SK-N-SH treated with all-trans-retinoic acid at 6 μM for 48 hours (cell line): ENCODE measurements at regions not wholly inside any gene's neighbourhood (a gene's known extent, or its start where the extent isn't known, plus 50 kb on each side); places are given as distances from the start of the nearest gene placed in this dataset.

Source experiments
- ARNTL ChIP-seq: fragments of 450-650 bp; formaldehyde crosslinking; IDR thresholded peaks from 2 replicates; pipeline ENCODE4 v1.5.0; 2020; ENCODE audit warnings: low read depth, mild to moderate bottlenecking, moderate library complexity, borderline replicate concordance
- GLIS3 ChIP-seq: fragments of 250-450 bp; sonication (Bioruptor Pico); IDR thresholded peaks from 2 replicates; pipeline ENCODE4 v1.5.0; 2020; ENCODE audit warnings: mild to moderate bottlenecking, moderate library complexity
- ISL1 ChIP-seq: fragments of 250-450 bp; sonication (Bioruptor Pico); IDR thresholded peaks from 2 replicates; pipeline ENCODE4 v2.1.2; 2022; ENCODE audit warnings: mild to moderate bottlenecking, moderate library complexity
- PPARA ChIP-seq: fragments of 250-450 bp; sonication (Bioruptor Pico); IDR thresholded peaks from 2 replicates; pipeline ENCODE4 v1.5.0; 2020; ENCODE audit warnings: mild to moderate bottlenecking, borderline replicate concordance
- RARB ChIP-seq: fragments of 250-450 bp; sonication (Bioruptor Pico); IDR thresholded peaks from 2 replicates; pipeline ENCODE4 v1.8.0; 2021; ENCODE audit warnings: mild to moderate bottlenecking, moderate library complexity
- SNAI2 ChIP-seq: fragments of 250-450 bp; sonication (Bioruptor Pico); IDR thresholded peaks from 2 replicates; pipeline ENCODE4 v1.5.0; 2020; ENCODE audit warnings: mild to moderate bottlenecking, moderate library complexity
- ZC3H10 ChIP-seq: fragments of 250-450 bp; sonication (Bioruptor Pico); IDR thresholded peaks from 2 replicates; pipeline ENCODE4 v1.5.1; 2021; ENCODE audit warnings: mild to moderate bottlenecking, moderate library complexity
- TF ChIP-seq, protein P1 (sequence below): fragments of 250-450 bp; sonication (Bioruptor Pico); IDR thresholded peaks from 2 replicates; pipeline ENCODE4 v1.5.1; 2020; ENCODE audit warnings: low read depth, mild to moderate bottlenecking, moderate library complexity
- TF ChIP-seq, protein P2 (sequence below): fragments of 250-450 bp; sonication (Bioruptor Pico); IDR thresholded peaks from 2 replicates; pipeline ENCODE4 v1.8.0; 2021; ENCODE audit warnings: low read depth, mild to moderate bottlenecking, moderate library complexity, borderline replicate concordance

DNA sequence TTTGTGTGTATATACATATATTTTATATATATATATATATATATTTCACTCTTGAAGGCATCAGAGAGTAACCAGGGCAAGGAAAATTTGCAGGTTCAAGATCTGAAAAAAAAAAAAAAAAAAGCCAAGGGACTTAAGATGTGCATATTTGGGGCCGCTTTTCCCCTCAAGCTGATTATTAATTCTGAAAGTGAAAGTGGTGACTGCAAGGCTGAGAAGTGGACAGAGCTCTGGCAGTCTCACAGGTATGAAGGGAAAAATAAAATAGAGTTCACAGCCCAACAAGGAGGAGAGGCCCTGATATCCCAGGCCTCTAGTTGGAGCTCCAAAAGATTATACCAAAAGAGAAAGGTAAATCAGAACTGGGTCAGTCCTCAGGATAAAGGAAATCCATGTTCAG lies 234.4 kb upstream of the GAS1 start:
- TF ChIP-seq ZC3H10 (CRISPR knock-in tag) = no peak
- TF ChIP-seq ISL1 = no peak
- TF ChIP-seq, protein P1, sequence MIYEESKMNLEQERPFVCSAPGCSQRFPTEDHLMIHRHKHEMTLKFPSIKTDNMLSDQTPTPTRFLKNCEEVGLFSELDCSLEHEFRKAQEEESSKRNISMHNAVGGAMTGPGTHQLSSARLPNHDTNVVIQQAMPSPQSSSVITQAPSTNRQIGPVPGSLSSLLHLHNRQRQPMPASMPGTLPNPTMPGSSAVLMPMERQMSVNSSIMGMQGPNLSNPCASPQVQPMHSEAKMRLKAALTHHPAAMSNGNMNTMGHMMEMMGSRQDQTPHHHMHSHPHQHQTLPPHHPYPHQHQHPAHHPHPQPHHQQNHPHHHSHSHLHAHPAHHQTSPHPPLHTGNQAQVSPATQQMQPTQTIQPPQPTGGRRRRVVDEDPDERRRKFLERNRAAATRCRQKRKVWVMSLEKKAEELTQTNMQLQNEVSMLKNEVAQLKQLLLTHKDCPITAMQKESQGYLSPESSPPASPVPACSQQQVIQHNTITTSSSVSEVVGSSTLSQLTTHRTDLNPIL (CRISPR knock-in tag) = no peak
- TF ChIP-seq PPARA (CRISPR knock-in tag) = no peak
- no peak for TF ChIP-seq RARB (CRISPR knock-in tag)
- TF ChIP-seq SNAI2 (CRISPR knock-in tag) = no peak
- no peak for TF ChIP-seq ARNTL (CRISPR knock-in tag)
- TF ChIP-seq, protein P2, sequence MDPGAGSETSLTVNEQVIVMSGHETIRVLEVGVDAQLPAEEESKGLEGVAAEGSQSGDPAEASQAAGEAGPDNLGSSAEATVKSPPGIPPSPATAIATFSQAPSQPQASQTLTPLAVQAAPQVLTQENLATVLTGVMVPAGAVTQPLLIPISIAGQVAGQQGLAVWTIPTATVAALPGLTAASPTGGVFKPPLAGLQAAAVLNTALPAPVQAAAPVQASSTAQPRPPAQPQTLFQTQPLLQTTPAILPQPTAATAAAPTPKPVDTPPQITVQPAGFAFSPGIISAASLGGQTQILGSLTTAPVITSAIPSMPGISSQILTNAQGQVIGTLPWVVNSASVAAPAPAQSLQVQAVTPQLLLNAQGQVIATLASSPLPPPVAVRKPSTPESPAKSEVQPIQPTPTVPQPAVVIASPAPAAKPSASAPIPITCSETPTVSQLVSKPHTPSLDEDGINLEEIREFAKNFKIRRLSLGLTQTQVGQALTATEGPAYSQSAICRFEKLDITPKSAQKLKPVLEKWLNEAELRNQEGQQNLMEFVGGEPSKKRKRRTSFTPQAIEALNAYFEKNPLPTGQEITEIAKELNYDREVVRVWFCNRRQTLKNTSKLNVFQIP (CRISPR knock-in tag) = no peak
- no peak for TF ChIP-seq GLIS3 (CRISPR knock-in tag)
